PFSK-1 (cell line): ENCODE measurements at regions not wholly inside any gene's neighbourhood (a gene's known extent, or its start where the extent isn't known, plus 50 kb on each side); places are given as distances from the start of the nearest gene placed in this dataset.

Source experiments
- POLR2AphosphoS5 ChIP-seq: IDR thresholded peaks from 2 replicates; pipeline ENCODE4 v1.6.1; 2012; ENCODE audit warnings: low read depth, mild to moderate bottlenecking, control low read depth, low read length, moderate library complexity
- REST ChIP-seq, 2 experiments: IDR thresholded peaks; 2 replicates each; pipeline versions ENCODE4 v1.6.1 to v1.8.0; 2011 to 2012; ENCODE audit warnings: low read depth in 2 of 2, low read length in 2 of 2, control low read depth in 1 of 2, inconsistent platforms in 1 of 2, mild to moderate bottlenecking in 1 of 2, moderate library complexity in 1 of 2; ENCODE audit not compliant: insufficient read depth in 1 of 2
- TAF1 ChIP-seq: IDR thresholded peaks from 2 replicates; pipeline ENCODE4 v1.6.1; 2012; ENCODE audit warnings: low read length, control low read depth, borderline replicate concordance; ENCODE audit not compliant: insufficient read depth

GRCh38 chr6:44651604-44652003 lies 264.1 kb downstream of the CDC5L start:
- TF ChIP-seq REST (IDR thresholded peaks at IDR 0.05; ENCODE audit: insufficient read depth in 1 of 2, low read depth in 2 of 2, low read length in 2 of 2): no peak
- no peak for TF ChIP-seq POLR2AphosphoS5
- TF ChIP-seq TAF1: no peak
